ENCODE measurements at regions not wholly inside any gene's neighbourhood (a gene's known extent, or its start where the extent isn't known, plus 50 kb on each side); places are given as distances from the start of the nearest gene placed in this dataset.

DNA sequence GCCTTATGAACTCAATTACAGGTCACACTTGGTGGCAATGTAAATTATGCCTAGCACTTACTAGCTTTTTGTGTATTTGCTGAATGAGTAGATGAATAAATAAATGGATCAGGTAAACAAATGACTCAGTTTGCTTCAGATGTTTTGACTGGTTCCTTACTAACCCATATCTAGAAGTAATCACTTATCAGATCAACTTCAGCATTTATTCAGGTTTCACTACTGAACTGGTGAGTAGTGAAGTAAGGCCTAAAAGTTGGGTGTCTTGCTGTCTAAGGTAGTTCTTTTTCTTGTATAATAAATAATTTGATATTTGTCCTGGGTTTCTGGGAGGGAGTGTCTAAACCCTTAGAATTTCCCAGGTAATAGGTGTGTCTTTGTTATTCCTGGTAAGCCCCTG is 205.0 kb downstream of the UXS1 start:
- Histone ChIP-seq H3K4me1 (ENCODE audit: control insufficient read depth, insufficient read depth, low read length) (no peaks in the 10 kb centered on the region), H3K9ac (ENCODE audit: extremely low read depth, low read length, poor library complexity, severe bottlenecking) (no peak overlapping the region), H3K36me3 (ENCODE audit: control insufficient read depth, insufficient read depth, low read length) (no peaks in the 10 kb centered on the region), H3K4me3 (ENCODE audit: low read length) (peak overlapping the region; percentile 37), H3K27ac (ENCODE audit: low read depth, low read length) (no peak overlapping the region), H3K9me3 (ENCODE audit: control insufficient read depth, low read length) (peaks cover 97% of the 10 kb centered on the region), H3K27me3 (ENCODE audit: control insufficient read depth, insufficient read depth, low read length, poor library complexity, severe bottlenecking) (no peaks in the 10 kb centered on the region)
- H3K4me1 Mint-ChIP-seq = no peaks in the 10 kb centered on the region
- H3K9me3 Mint-ChIP-seq = peaks cover 96% of the 10 kb centered on the region
- no peak overlapping the region for H3K27ac Mint-ChIP-seq
- H3K27me3 Mint-ChIP-seq (ENCODE audit: insufficient read depth) = no peaks in the 10 kb centered on the region
- no peak for TF ChIP-seq CTCF (conservative IDR thresholded peaks at IDR 0.05)
- H3K4me3 Mint-ChIP-seq = no peak overlapping the region
- DNase-seq = no peak
- H3K36me3 Mint-ChIP-seq (ENCODE audit: low read depth) = peaks cover 16% of the 10 kb centered on the region

- WGBS, 2 experiments (ENCODE audit: insufficient coverage in 1 of 2, insufficient read length in 1 of 2) = 81 to 86% methylated on average over 1 of the region's 1 CpG
- Mint-ChIP-seq H3K27me3 (ENCODE audit: insufficient read depth) (peaks cover 8% of the 10 kb centered on the region), H3K27ac (no peak overlapping the region), H3K4me3 (no peak overlapping the region), H3K36me3 (ENCODE audit: low read depth) (peaks cover 6% of the 10 kb centered on the region), H3K4me1 (no peaks in the 10 kb centered on the region), H3K9me3 (peaks cover 40% of the 10 kb centered on the region)
- Histone ChIP-seq H3K36me3 (ENCODE audit: control insufficient read depth, insufficient read depth, low read length) (no peaks in the 10 kb centered on the region), H3K27ac (ENCODE audit: low read depth, low read length) (no peak overlapping the region), H3K4me1 (ENCODE audit: control insufficient read depth, insufficient read depth, low read length) (no peaks in the 10 kb centered on the region), H3K4me3 (ENCODE audit: low read length) (no peak overlapping the region), H3K9ac (ENCODE audit: extremely low read depth, low read length, poor library complexity, severe bottlenecking) (no peak overlapping the region), H3K27me3 (ENCODE audit: control insufficient read depth, insufficient read depth, low read length, poor library complexity, severe bottlenecking) (no peaks in the 10 kb centered on the region), H3K9me3 (ENCODE audit: control insufficient read depth, low read length) (peaks cover 33% of the 10 kb centered on the region)
- no peak for DNase-seq
- TF ChIP-seq CTCF (conservative IDR thresholded peaks at IDR 0.05) = no peak
Observed at GRCh38 chr2:105977807-105978206, 216.3 kb downstream of the UXS1 start.

- Mint-ChIP-seq H3K36me3 (ENCODE audit: low read depth) (peaks cover 6% of the 10 kb centered on the region), H3K27ac (no peak overlapping the region), H3K27me3 (ENCODE audit: insufficient read depth) (peaks cover 11% of the 10 kb centered on the region), H3K9me3 (peaks cover 40% of the 10 kb centered on the region), H3K4me3 (no peak overlapping the region), H3K4me1 (peaks cover 5% of the 10 kb centered on the region)
- Histone ChIP-seq H3K4me3 (ENCODE audit: low read length) (no peak overlapping the region), H3K4me1 (ENCODE audit: control insufficient read depth, insufficient read depth, low read length) (no peaks in the 10 kb centered on the region), H3K27ac (ENCODE audit: low read depth, low read length) (no peak overlapping the region), H3K27me3 (ENCODE audit: control insufficient read depth, insufficient read depth, low read length, poor library complexity, severe bottlenecking) (no peaks in the 10 kb centered on the region), H3K9me3 (ENCODE audit: control insufficient read depth, low read length) (peaks cover 33% of the 10 kb centered on the region), H3K9ac (ENCODE audit: extremely low read depth, low read length, poor library complexity, severe bottlenecking) (no peak overlapping the region), H3K36me3 (ENCODE audit: control insufficient read depth, insufficient read depth, low read length) (no peaks in the 10 kb centered on the region)
- no peak for TF ChIP-seq CTCF (conservative IDR thresholded peaks at IDR 0.05)
- WGBS, 2 experiments (ENCODE audit: insufficient coverage in 1 of 2, insufficient read length in 1 of 2) = 96 to 100% methylated on average over 2 to 5 of the region's 5 CpGs
- DNase-seq = no peak
Observed at GRCh38 chr2:105977212-105977611, 216.9 kb downstream of the UXS1 start.

Data from endodermal cell (in vitro differentiated cells).